ENCODE measurements at regions not wholly inside any gene's neighbourhood (a gene's known extent, or its start where the extent isn't known, plus 50 kb on each side); places are given as distances from the start of the nearest gene placed in this dataset.

DNA sequence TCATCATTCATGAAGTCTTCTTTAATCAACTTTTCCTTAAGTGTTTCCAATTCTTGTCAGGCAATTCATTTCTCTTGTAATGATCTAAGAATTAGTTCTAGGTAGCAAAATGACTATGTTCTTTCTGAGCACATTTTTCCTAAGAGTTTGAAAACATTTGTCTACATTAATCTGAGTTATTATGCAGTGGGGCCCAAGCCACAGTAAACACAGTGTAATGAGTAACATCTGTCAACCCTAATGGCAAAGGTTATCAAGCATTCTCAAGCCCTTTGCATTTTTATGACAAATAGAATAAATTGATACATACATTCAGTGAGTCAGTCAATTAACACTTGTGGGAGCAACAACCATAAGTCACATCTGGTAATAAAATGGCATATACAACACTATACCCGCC, 106.7 kb upstream of the ZC3H12C start:
- Histone ChIP-seq H3K4me1 (ENCODE audit: insufficient read depth, low read length) (no peaks in the 10 kb centered on the region), H3K36me3 (ENCODE audit: insufficient read depth, low read length) (no peaks in the 10 kb centered on the region), H3K27ac (ENCODE audit: low read depth in 1 of 2, low read length in 2 of 2) (no peak overlapping the region), H3K4me3 (ENCODE audit: low read length) (no peak overlapping the region), H3K9me3 (ENCODE audit: control insufficient read depth in 1 of 2, insufficient read depth in 1 of 2, low read length in 2 of 2) (no peaks in the 10 kb centered on the region), H3K27me3 (ENCODE audit: control insufficient read depth in 1 of 2, insufficient read depth in 2 of 2, low read length in 2 of 2) (no peaks in the 10 kb centered on the region)
- no peak for ATAC-seq (ENCODE audit: poor library complexity)
- TF ChIP-seq, protein P1, sequence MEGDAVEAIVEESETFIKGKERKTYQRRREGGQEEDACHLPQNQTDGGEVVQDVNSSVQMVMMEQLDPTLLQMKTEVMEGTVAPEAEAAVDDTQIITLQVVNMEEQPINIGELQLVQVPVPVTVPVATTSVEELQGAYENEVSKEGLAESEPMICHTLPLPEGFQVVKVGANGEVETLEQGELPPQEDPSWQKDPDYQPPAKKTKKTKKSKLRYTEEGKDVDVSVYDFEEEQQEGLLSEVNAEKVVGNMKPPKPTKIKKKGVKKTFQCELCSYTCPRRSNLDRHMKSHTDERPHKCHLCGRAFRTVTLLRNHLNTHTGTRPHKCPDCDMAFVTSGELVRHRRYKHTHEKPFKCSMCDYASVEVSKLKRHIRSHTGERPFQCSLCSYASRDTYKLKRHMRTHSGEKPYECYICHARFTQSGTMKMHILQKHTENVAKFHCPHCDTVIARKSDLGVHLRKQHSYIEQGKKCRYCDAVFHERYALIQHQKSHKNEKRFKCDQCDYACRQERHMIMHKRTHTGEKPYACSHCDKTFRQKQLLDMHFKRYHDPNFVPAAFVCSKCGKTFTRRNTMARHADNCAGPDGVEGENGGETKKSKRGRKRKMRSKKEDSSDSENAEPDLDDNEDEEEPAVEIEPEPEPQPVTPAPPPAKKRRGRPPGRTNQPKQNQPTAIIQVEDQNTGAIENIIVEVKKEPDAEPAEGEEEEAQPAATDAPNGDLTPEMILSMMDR (IDR thresholded peaks at IDR 0.05), result no peak
- Mint-ChIP-seq H3K27me3 (no peaks in the 10 kb centered on the region), H3K36me3 (ENCODE audit: low read depth) (no peaks in the 10 kb centered on the region), H3K9me3 (no peaks in the 10 kb centered on the region), H3K4me3 (no peak overlapping the region), H3K4me1 (ENCODE audit: low read depth) (peaks cover 4% of the 10 kb centered on the region), H3K27ac (no peak overlapping the region)
- intact Hi-C loops (cut with DNase I, micrococcal nuclease), result no loop called here
- POLR2A ChIA-PET, result no interaction called here
- CTCF ChIA-PET, result no interaction called here
- DNase-seq, result no peak

DNA sequence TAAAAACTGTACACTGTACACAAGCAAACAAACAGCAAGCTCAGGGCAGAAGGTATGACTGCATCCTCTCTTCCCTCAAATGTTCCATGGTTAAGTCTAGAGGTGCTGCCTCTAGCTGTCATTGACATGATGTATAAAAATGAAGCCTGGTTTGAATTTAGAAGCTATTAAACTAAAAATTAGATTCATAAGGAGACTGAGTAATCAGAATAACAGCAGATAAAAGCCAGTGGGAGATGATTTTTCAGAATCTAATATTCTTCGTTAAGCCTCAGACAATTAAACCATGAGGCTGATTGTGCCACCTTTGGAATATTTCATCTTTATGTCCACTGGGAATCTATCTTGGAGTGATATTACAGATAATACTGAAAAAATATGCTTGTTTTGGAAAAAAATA, 101.4 kb upstream of the ZC3H12C start:
- ChIA-PET CTCF (no interaction called here), POLR2A (no interaction called here)
- Histone ChIP-seq H3K27ac (ENCODE audit: low read depth in 1 of 2, low read length in 2 of 2) (no peak overlapping the region), H3K27me3 (ENCODE audit: control insufficient read depth in 1 of 2, insufficient read depth in 2 of 2, low read length in 2 of 2) (no peaks in the 10 kb centered on the region), H3K9me3 (ENCODE audit: control insufficient read depth in 1 of 2, insufficient read depth in 1 of 2, low read length in 2 of 2) (no peaks in the 10 kb centered on the region), H3K4me1 (ENCODE audit: insufficient read depth, low read length) (no peaks in the 10 kb centered on the region), H3K4me3 (ENCODE audit: low read length) (no peak overlapping the region), H3K36me3 (ENCODE audit: insufficient read depth, low read length) (no peaks in the 10 kb centered on the region)
- no peaks in the 10 kb centered on the region for H3K27me3 Mint-ChIP-seq
- TF ChIP-seq, protein P1 (IDR thresholded peaks at IDR 0.05), result no peak
- H3K4me3 Mint-ChIP-seq, result no peak overlapping the region
- no peaks in the 10 kb centered on the region for H3K9me3 Mint-ChIP-seq
- intact Hi-C loops (cut with DNase I, micrococcal nuclease), result no loop called here
- no peaks in the 10 kb centered on the region for H3K4me1 Mint-ChIP-seq (ENCODE audit: low read depth)
- ATAC-seq (ENCODE audit: poor library complexity) (no peak), DNase-seq (no peak)
- H3K36me3 Mint-ChIP-seq (ENCODE audit: low read depth), result no peaks in the 10 kb centered on the region
- H3K27ac Mint-ChIP-seq, result no peak overlapping the region

DNA sequence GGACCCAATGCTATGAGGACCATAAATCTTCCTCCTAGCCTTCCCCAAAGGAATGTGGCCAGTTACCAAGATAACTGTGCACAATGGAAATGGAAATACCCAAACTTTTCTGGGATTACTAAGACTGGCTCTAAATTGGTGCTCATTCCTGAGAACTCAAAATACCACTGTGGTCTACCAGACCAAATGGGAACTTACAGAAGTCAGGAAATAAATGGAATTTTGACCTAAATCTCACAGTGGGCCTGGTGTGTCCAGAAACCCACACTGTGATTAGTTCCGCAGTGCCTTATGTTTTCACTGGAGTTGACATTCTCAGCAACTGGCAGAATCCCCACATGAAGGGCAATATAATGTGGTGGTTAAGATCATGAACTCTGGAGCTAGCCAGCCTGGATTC, 99.4 kb upstream of the ZC3H12C start:
- POLR2A ChIA-PET, result no interaction called here
- intact Hi-C loops (cut with DNase I, micrococcal nuclease), result no loop called here
- Mint-ChIP-seq H3K27ac (no peak overlapping the region), H3K4me1 (ENCODE audit: low read depth) (no peaks in the 10 kb centered on the region), H3K27me3 (no peaks in the 10 kb centered on the region), H3K4me3 (no peak overlapping the region), H3K9me3 (no peaks in the 10 kb centered on the region), H3K36me3 (ENCODE audit: low read depth) (no peaks in the 10 kb centered on the region)
- Histone ChIP-seq H3K4me1 (ENCODE audit: insufficient read depth, low read length) (no peaks in the 10 kb centered on the region), H3K27me3 (ENCODE audit: control insufficient read depth in 1 of 2, insufficient read depth in 2 of 2, low read length in 2 of 2) (no peaks in the 10 kb centered on the region), H3K9me3 (ENCODE audit: control insufficient read depth in 1 of 2, insufficient read depth in 1 of 2, low read length in 2 of 2) (no peaks in the 10 kb centered on the region), H3K36me3 (ENCODE audit: insufficient read depth, low read length) (no peaks in the 10 kb centered on the region), H3K27ac (ENCODE audit: low read depth in 1 of 2, low read length in 2 of 2) (no peak overlapping the region), H3K4me3 (ENCODE audit: low read length) (no peak overlapping the region)
- TF ChIP-seq, protein P1 (IDR thresholded peaks at IDR 0.05), result no peak
- CTCF ChIA-PET, result no interaction called here
- DNase-seq (no peak), ATAC-seq (ENCODE audit: poor library complexity) (no peak)
